ENCODE measurements at regions not wholly inside any gene's neighbourhood (a gene's known extent, or its start where the extent isn't known, plus 50 kb on each side); places are given as distances from the start of the nearest gene placed in this dataset.

GRCh38 chr17:404703-405102 lies 52.1 kb upstream of the RPH3AL start:
- intact Hi-C loops (cut with DNase I): no loop called here
- TF ChIP-seq CTCF (IDR thresholded peaks at IDR 0.05): no peak
- 63 to 75% (median 65%) methylated on average over 7 of the region's 7 CpGs for WGBS, 3 donors

More at GRCh38 chr17:404703-405102, 52.1 kb upstream of the RPH3AL start:
- no peak overlapping the region for H3K27ac ChIP-seq
- no peaks in the 10 kb centered on the region for H3K9me3 ChIP-seq
- H3K36me3 ChIP-seq (ENCODE audit: insufficient read depth in 1 of 2, low read depth in 1 of 2): no peaks in the 10 kb centered on the region
- no peak for DNase-seq
- H3K4me1 ChIP-seq: no peaks in the 10 kb centered on the region
- no peaks in the 10 kb centered on the region for H3K27me3 ChIP-seq (ENCODE audit: insufficient read depth in 3 of 3, low read length in 2 of 3)
- no peak for ATAC-seq
- no peak overlapping the region for H3K4me3 ChIP-seq
